DMS153 treated with DMSO at 0.1 percent for 48 hours (cell line): ENCODE measurements at regions not wholly inside any gene's neighbourhood (a gene's known extent, or its start where the extent isn't known, plus 50 kb on each side); places are given as distances from the start of the nearest gene placed in this dataset.
"Not testable (repeated sequence)": the region's sequence is repeated elsewhere in the genome, so short reads cannot be mapped to it uniquely, and the experiment has no call there.

Experiments used
- DNase-seq: peaks from one replicate; lab custom pipeline; 2025; ENCODE audit not compliant: unreplicated experiment; lab: John Stamatoyannopoulos, UW

- DNase-seq, result no peak
Measured at GRCh38 chr5:28632607-28633006, 1594.2 kb upstream of the CDH9 start.

- DNase-seq, result no peak
Measured at GRCh38 chr5:28603869-28604268, 1565.5 kb upstream of the CDH9 start.

DNA sequence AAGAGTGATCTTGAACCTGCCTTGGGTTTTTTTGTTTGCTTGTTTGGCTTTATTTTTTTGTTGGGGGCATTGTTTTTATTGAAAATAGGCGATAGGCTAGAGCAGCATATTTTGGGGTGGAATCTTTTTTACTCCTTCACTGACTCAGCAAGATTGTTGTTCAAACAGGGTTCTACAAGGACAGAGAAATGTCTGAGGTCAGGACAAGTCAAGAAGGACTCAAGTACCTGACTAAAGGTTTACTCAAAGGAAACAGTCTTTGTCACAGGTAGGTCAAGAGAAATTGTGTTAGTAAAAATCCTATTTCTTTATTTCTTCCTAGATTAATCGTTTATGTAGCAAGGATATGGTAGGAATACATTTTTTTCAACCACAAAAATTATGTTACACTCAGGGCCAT, 1564.0 kb upstream of the CDH9 start:
- no peak for DNase-seq

DNA sequence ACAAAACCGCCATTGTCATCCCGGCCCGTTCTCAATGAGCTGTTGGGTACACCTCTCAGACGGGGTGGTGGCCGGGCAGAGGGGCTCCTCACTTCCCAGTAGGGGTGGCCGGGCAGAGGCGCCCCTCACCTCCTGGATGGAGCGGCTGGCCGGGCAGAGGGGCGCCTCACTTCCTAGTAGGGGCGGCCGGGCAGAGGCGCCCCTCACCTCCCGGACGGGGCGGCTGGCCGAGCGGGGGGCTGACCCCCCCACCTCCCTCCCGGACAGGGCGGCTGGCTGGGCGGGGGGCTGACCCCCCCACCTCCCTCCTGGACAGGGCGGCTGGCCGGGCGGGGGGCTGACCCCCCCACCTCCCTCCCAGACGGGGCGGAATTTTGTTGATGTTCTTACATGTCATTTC, 1558.3 kb upstream of the CDH9 start:
- DNase-seq, result not testable (repeated sequence)

DNA sequence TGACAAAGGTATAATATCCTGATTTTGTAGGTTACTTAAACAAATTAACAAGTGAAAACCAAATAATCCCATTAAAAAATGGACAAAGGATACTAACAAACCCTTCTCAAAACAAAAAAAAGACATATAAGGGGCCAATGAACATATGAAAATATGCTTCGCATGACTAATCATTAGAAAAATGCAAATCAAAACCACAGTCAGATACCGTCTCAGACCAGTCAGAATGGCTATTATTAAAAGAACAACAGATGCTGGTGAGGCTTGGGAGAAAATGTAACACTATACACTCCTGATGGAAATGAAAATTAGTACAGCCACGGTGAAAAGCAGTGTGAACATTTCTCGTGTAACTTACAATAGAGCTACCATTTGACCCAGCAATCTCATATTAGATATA, 1542.2 kb upstream of the CDH9 start:
- no peak for DNase-seq

DNA sequence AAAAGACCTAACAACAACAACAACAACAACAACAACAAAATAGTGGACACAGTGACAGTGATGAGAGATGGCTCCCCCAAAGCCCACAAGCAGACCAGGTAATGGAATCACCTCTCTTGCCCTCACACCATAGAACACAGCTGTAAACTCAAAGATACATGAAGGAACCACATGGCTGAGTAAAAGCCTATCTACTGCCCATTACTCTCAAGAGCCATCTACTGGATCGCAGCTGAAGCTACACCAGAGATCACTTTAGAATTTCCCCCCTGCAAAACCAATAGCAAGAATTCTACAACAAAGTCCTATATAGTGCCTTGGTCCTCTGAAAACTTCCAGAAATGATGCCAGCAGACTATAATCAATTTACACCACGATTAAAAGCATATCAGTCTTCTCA, 1537.6 kb upstream of the CDH9 start:
- no peak for DNase-seq

GRCh38 chr5:28575368-28575767, 1537.0 kb upstream of the CDH9 start:
- no peak for DNase-seq

DNA sequence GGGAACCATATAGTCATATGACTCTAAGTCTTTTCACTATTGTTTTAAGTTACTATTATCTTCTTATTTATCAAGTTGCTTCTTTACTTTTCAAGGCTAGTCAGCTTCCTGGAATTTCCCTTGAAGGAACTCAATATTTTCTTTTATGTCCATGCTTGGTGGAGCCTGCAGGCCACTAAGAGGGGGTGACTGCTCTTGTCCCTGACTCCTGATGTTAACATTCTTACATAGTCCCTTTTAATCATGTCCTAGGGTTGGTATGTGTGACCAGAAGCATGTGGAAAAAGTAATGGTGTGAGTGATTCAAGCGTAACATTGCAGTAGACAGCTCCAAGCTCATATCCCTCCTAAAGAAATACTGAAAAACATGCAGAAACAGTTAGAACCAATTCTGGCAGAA, 1536.2 kb upstream of the CDH9 start:
- no peak for DNase-seq

DNA sequence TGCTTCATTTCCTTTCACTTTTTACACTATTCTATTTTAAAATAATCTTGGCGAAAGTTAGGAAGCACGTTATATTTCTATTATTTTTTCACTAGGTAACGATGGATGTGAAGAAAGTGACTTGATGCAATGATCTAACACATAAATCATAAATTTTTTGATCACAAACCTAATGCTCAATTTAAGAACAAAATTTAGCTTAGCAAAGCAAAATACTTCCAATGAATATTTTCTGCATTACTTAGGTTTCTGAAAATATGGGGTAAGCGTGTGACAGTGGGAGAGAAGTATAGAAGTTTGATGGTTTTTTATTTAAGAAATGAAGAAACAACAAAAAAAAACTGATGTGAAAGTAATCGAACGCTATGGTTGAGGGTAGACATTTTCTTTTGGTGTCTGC, 1528.7 kb upstream of the CDH9 start:
- DNase-seq, result no peak

- no peak for DNase-seq
Measured at GRCh38 chr5:28561522-28561921, 1523.1 kb upstream of the CDH9 start.

DNA sequence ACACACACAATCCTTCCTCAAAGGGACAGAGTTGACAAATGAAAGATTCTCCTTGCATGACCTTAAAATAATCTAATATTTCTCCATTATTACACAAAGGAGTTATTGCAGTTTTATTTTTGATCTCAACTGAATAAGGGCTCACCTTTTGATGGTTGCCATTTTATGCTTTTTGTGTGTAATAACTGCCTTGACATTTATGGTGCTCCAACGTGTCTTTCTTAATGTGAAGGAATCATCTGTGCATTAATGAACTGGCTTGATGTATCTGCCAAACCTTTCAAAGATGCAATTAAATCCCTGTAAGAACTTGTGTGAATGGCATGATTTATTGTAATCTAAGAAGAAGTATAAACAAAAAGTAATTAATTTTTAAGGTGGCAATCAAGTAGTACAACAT, 1519.8 kb upstream of the CDH9 start:
- DNase-seq, result no peak

DNA sequence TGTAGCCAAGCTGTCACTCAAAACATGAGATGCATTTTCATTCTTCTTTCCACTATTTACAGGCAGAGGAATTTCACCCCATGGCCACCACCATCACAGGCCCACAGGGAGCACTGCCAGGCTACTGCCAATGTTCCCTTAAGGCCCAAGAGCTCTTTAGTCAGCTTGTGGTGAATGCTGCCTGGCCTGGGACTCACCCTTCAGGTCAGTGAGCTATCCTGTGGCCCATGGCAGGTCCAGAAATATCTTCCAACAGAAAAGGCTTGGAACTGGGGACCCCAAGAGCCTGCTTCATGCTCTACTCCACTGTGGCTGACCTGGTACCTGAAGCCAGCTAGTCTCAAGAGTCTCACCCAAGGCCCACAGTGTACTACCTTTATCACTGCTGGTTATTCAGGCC, 1518.7 kb upstream of the CDH9 start:
- no peak for DNase-seq

GRCh38 chr5:28549588-28549987, 1511.2 kb upstream of the CDH9 start:
- no peak for DNase-seq

- DNase-seq, result no peak
Measured at GRCh38 chr5:28548856-28549255, 1510.5 kb upstream of the CDH9 start.

DNA sequence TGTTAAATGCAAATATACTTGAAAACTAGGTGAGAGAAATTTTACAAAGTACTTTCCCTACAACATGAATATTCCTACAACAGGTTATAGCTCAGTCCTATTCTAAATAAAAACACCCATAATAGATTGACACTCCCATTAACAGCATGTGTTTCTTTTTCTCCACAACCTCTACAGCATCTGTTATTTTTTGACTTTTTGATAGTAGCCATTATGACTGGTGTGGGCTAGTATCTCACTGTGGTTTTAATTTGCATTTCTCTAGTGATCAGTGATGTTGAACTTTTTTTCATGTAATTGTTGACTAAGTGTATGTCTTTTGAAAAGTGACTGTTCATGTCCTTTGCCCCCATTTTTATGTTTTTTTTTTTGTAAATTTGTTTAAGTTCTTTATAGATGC, 1506.1 kb upstream of the CDH9 start:
- DNase-seq, result no peak

DNA sequence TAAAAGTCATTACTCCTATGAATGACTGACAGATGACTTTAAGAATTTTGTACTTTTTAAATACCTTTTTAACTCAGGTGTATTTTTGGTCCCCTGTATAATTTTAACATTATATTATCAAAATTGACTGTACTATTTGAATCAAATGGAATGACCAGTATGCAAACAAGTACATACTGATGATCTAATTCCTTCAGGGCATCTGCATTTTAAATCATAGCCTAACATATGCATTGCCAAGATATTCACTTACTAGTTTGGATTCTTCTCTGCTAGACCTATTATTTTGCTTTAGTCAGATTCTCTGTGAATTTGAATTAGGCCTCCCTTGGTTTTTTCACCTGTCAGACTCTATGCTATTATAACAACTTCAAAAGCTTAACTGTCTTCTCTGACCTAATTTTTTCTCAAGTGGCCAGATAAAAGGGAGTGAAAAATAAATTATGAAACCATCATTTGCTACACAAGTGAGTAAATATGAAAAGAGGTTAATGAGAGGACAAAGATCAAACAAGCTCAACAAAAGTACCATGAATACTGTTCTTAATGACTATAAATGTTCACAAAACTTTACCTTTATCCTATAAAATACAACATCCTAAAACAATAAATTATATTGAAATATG, 1505.2 kb upstream of the CDH9 start:
- DNase-seq, result no peak

- DNase-seq, result no peak
Measured at GRCh38 chr5:28542987-28543386, 1504.6 kb upstream of the CDH9 start.

GRCh38 chr5:28523888-28524635, 1485.7 kb upstream of the CDH9 start:
- DNase-seq, result no peak

DNA sequence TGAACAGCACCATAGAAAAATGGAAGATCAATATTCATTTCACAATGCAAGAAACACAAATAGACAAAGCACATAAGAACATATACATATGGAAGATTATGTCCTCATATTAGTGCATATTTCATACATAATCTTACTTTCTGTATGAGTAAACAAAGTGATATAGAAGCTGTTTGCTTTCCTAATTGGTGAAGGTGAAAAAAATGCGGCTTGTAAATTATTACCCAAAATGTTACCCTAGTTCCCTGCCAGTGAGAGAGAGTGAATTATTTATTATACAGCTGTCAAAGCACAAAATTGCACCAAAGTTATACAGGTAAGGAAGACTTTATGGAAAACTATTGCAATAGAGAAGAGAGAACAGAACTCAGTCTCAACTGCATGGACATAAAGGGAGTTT, 1485.0 kb upstream of the CDH9 start:
- DNase-seq, result no peak

DNA sequence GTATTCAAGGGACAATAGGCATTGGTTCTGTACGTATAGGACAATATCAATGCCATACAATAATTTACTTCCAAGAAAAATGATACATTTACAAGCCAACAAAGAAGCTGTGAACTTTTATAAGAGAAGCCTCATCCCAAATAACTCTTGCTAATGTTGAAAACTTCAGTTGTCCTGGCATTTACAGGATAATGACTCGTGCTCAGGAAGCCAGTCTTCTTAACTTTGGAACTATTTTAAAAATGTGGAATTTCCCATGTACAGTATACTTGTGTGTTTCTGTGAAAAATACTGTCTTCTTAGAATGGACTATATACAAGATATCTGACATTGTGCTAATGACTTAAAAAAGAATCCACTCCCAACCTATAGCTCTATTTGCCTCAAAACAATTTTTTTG, 1479.3 kb upstream of the CDH9 start:
- no peak for DNase-seq

DNA sequence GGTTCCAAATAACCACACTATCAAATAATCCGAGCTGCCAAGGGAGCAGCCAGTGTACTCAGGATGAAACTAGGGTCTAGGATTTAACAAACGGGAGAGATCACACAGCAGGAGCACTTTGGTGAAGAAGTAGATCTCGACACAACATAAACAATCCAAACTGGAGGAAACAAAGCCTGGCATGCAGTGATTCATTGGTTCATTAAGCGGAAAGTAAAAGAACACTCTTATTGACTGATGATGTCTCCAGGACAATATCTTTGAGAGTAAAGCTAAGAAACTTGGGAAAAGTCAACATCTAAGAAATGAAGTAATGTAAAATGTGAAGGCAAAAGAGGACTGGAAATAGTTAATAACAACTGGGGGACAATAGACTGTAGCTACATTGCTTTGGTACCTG, 1478.3 kb upstream of the CDH9 start:
- DNase-seq, result no peak

- DNase-seq, result no peak
Measured at GRCh38 chr5:28512648-28513047, 1474.3 kb upstream of the CDH9 start.

DNA sequence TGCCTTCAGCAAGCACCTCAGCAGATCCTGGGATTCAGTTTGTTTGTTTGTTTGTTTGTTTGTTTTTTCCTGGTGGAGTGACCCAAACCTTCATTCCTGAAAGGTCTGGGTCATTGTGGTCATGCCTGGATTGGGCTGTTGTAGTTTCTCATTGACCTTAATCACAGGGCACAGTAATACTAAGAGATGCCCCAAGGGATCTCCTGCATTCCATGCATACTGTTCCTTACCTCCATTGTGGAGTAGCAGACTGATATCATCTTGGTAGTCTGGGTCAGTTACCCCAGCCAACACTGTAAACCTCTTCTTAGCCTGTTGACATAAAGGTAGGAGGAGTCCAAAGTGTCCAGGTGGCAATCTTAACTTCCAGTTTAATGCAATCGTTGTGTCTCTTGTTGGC, 1466.7 kb upstream of the CDH9 start:
- no peak for DNase-seq
